Kidney (tissue), 13 donors: ENCODE measurements at regions not wholly inside any gene's neighbourhood (a gene's known extent, or its start where the extent isn't known, plus 50 kb on each side); places are given as distances from the start of the nearest gene placed in this dataset.

Experiments used
- DNase-seq, 5 donors: peaks; one replicate each; pipeline ENCODE4 v3.0.0-alpha.2; 2013 to 2020
- FAIRE-seq: peaks from 2 replicates; lab custom pipeline; 2012; peaks lifted over from hg19 to GRCh38; lab: Jason Lieb, UNC
- H3K27ac ChIP-seq, 2 donors: one replicate each; pipeline ENCODE4 v1.7.0; 2013; ENCODE audit warnings: low read depth in 2 of 2, low read length in 2 of 2, inconsistent platforms in 1 of 2
- H3K27me3 ChIP-seq: one replicate; pipeline ENCODE4 v1.7.1; 2013; ENCODE audit warnings: low read length, inconsistent platforms; ENCODE audit not compliant: control insufficient read depth, insufficient read depth
- H3K36me3 ChIP-seq, 3 donors: one replicate each; pipeline versions ENCODE4 v1.7.0 to v1.7.1; 2013; ENCODE audit warnings: low read length in 3 of 3, control low read depth in 1 of 3, inconsistent platforms in 1 of 3; ENCODE audit not compliant: insufficient read depth in 3 of 3, control insufficient read depth in 2 of 3
- H3K4me1 ChIP-seq, 3 donors: one replicate each; pipeline versions ENCODE4 v1.7.0 to v1.7.1; 2013; ENCODE audit warnings: low read length in 3 of 3, inconsistent platforms in 1 of 3, low read depth in 1 of 3; ENCODE audit not compliant: control insufficient read depth in 2 of 3, insufficient read depth in 2 of 3
- H3K4me3 ChIP-seq, 3 donors: one replicate each; pipeline versions ENCODE4 v1.7.0 to v1.8.1; 2013; ENCODE audit warnings: low read length in 3 of 3, control low read depth in 1 of 3, inconsistent platforms in 1 of 3
- H3K9ac ChIP-seq, 3 donors: one replicate each; pipeline versions ENCODE4 v1.7.0 to v1.7.1; 2013; ENCODE audit warnings: low read length in 3 of 3, control low read depth in 1 of 3, inconsistent platforms in 1 of 3
- H3K9me3 ChIP-seq, 3 donors: one replicate each; pipeline versions ENCODE4 v1.7.0 to v1.7.1; 2013; ENCODE audit warnings: low read length in 3 of 3, control low read depth in 1 of 3, inconsistent platforms in 1 of 3; ENCODE audit not compliant: control insufficient read depth in 2 of 3, insufficient read depth in 1 of 3
- CTCF ChIP-seq: IDR thresholded peaks from 3 replicates; pipeline ENCODE4 v1.5.1; 2012; ENCODE audit warnings: mild to moderate bottlenecking, moderate library complexity, borderline replicate concordance; ENCODE audit not compliant: insufficient read depth; ENCODE audit errors: extremely low read depth
- intact Hi-C: fragments of 100-400 bp; cut with DNase I; formaldehyde crosslinking; loops from one replicate; pipeline ENCODE4 v1.11.1; 2022
- donor health status: control.
- donor health status: control.
- donor health status: control.
- donor health status: control.
- donor health status: control.
- donor health status: DM: yes; HTN: yes; CAD: no.
- donor health status: Normal renal cell carcinoma (clear cell type).

- Histone ChIP-seq H3K9me3 (no peaks in the 10 kb centered on the region), H3K9ac (no peak overlapping the region), H3K27me3 (no peaks in the 10 kb centered on the region), H3K4me3 (no peak overlapping the region), H3K36me3 (no peaks in the 10 kb centered on the region), H3K27ac (no peak overlapping the region), H3K4me1 (no peaks in the 10 kb centered on the region)
- intact Hi-C loops: no loop called here
- FAIRE-seq: no peak
- TF ChIP-seq CTCF: no peak
- no peak for DNase-seq
These were observed 54.7 kb upstream of the PRDM8 start for GRCh38 chr4:80142394-80143306.

GRCh38 chr4:80141543-80141942 lies 55.8 kb upstream of the PRDM8 start:
- no peak for FAIRE-seq
- no peaks in the 10 kb centered on the region for H3K36me3 ChIP-seq

GRCh38 chr4:80140194-80140593 lies 57.1 kb upstream of the PRDM8 start:
- intact Hi-C loops: no loop called here
- H3K4me3 ChIP-seq: no peak overlapping the region
- no peak for TF ChIP-seq CTCF
- FAIRE-seq: no peak
- no peak overlapping the region for H3K9ac ChIP-seq
- no peaks in the 10 kb centered on the region for H3K27me3 ChIP-seq
- no peak for DNase-seq
- H3K4me1 ChIP-seq: no peaks in the 10 kb centered on the region
- no peak overlapping the region for H3K27ac ChIP-seq
- no peaks in the 10 kb centered on the region for H3K36me3 ChIP-seq
- no peaks in the 10 kb centered on the region for H3K9me3 ChIP-seq

More at GRCh38 chr4:80141543-80141942, 55.8 kb upstream of the PRDM8 start:
- TF ChIP-seq CTCF: no peak
- Histone ChIP-seq H3K9me3 (no peaks in the 10 kb centered on the region), H3K27ac (no peak overlapping the region), H3K4me3 (no peak overlapping the region), H3K9ac (no peak overlapping the region), H3K4me1 (no peaks in the 10 kb centered on the region), H3K27me3 (no peaks in the 10 kb centered on the region)
- intact Hi-C loops: no loop called here
- no peak for DNase-seq
